ENCODE measurements at regions not wholly inside any gene's neighbourhood (a gene's known extent, or its start where the extent isn't known, plus 50 kb on each side); places are given as distances from the start of the nearest gene placed in this dataset.

- Histone ChIP-seq H3K4ac (ENCODE audit: low read length) (no peak overlapping the region), H3K27me3 (ENCODE audit: control insufficient read depth in 3 of 3, insufficient read depth in 3 of 3, low read depth in 1 of 3, low read length in 3 of 3) (no peaks in the 10 kb centered on the region), H3K9me3 (replicated peaks in 1 of 2; ENCODE audit: control insufficient read depth in 2 of 2, insufficient read depth in 1 of 2, low read depth in 1 of 2, low read length in 2 of 2) (no peaks in the 10 kb centered on the region), H3K14ac (ENCODE audit: low read length) (no peak overlapping the region), H3K4me2 (ENCODE audit: insufficient read depth, low read length, poor library complexity, severe bottlenecking) (no peak overlapping the region), H2BK15ac (ENCODE audit: low read length) (no peak overlapping the region), H2BK5ac (ENCODE audit: low read length) (no peak overlapping the region), H2BK120ac (ENCODE audit: low read depth, low read length) (no peak overlapping the region), H4K8ac (ENCODE audit: low read depth, low read length) (no peak overlapping the region), H3K4me1 (ENCODE audit: control insufficient read depth in 2 of 2, insufficient read depth in 1 of 2, low read depth in 1 of 2, low read length in 2 of 2) (no peaks in the 10 kb centered on the region), H2AK5ac (ENCODE audit: low read depth, low read length) (no peak overlapping the region), H2AFZ (ENCODE audit: low read length) (no peak overlapping the region), H3K79me1 (ENCODE audit: low read depth, low read length) (no peaks in the 10 kb centered on the region), H3K23ac (ENCODE audit: low read depth, low read length, poor library complexity) (no peak overlapping the region), H3K9ac (ENCODE audit: low read depth, low read length, poor library complexity) (no peak overlapping the region), H3K4me3 (ENCODE audit: low read length in 2 of 2) (no peak overlapping the region), H3K18ac (ENCODE audit: low read length) (no peak overlapping the region), H3K36me3 (replicated peaks in 1 of 2; ENCODE audit: control insufficient read depth in 2 of 2, insufficient read depth in 2 of 2, low read length in 2 of 2) (no peaks in the 10 kb centered on the region), H2BK12ac (ENCODE audit: low read length) (no peak overlapping the region), H4K91ac (ENCODE audit: low read depth, low read length, poor library complexity) (no peak overlapping the region), H3K27ac (replicated peaks; ENCODE audit: low read length) (no peak overlapping the region)
- no CpG with 5 or more reads among the region's 1 CpG for WGBS, 2 donors (ENCODE audit: extremely low coverage in 2 of 2, insufficient read length in 2 of 2, insufficient replicate concordance in 1 of 2)
- no peak for DNase-seq (ENCODE audit: low spot score)
These were observed 257.2 kb upstream of the FOXN3 start for GRCh38 chr14:89674240-89674639.

DNA sequence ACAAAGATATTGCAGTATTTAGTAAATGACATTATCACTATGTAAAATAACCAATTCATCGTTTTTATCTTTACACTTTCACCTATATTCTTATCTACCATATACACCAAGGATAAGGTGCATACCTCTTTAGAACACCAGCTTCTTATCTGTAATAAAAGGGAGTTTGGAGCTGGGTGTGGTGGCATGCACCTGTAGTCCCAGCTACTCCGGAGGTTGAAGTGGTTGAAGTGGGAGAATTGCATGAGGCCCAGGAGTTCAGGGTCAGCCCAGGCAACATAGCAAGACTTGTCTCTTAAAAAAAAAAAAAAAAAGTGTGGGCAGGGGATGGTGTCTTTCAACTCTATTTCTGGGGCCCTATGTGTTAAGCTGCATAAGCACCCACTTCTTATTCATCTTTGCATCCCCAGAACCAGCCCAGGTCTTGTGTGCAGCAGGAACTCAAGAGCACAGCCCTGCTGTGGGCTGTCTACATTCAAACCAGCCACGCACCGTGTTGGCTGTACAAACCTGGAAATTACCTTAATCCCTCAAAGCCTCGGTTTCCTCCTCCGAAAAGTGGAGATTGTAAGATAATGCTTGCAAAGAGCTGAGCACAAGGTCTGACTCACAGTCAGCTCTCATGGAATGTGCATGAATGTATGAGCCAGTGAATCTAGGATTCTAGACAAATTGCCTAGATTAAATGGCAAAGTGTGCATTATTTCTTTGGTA, 256.6 kb upstream of the FOXN3 start:
- Histone ChIP-seq H3K4me3 (ENCODE audit: low read length in 2 of 2) (no peak overlapping the region), H2BK15ac (ENCODE audit: low read length) (no peak overlapping the region), H3K14ac (ENCODE audit: low read length) (no peak overlapping the region), H3K4me1 (ENCODE audit: control insufficient read depth in 2 of 2, insufficient read depth in 1 of 2, low read depth in 1 of 2, low read length in 2 of 2) (no peaks in the 10 kb centered on the region), H4K91ac (ENCODE audit: low read depth, low read length, poor library complexity) (no peak overlapping the region), H3K9me3 (replicated peaks in 1 of 2; ENCODE audit: control insufficient read depth in 2 of 2, insufficient read depth in 1 of 2, low read depth in 1 of 2, low read length in 2 of 2) (no peaks in the 10 kb centered on the region), H4K8ac (ENCODE audit: low read depth, low read length) (no peak overlapping the region), H3K9ac (ENCODE audit: low read depth, low read length, poor library complexity) (no peak overlapping the region), H3K27ac (replicated peaks; ENCODE audit: low read length) (no peak overlapping the region), H3K18ac (ENCODE audit: low read length) (no peak overlapping the region), H2BK5ac (ENCODE audit: low read length) (no peak overlapping the region), H2BK12ac (ENCODE audit: low read length) (no peak overlapping the region), H3K36me3 (replicated peaks in 1 of 2; ENCODE audit: control insufficient read depth in 2 of 2, insufficient read depth in 2 of 2, low read length in 2 of 2) (no peaks in the 10 kb centered on the region), H2AK5ac (ENCODE audit: low read depth, low read length) (no peak overlapping the region), H2BK120ac (ENCODE audit: low read depth, low read length) (no peak overlapping the region), H3K4ac (ENCODE audit: low read length) (no peak overlapping the region), H3K79me1 (ENCODE audit: low read depth, low read length) (no peaks in the 10 kb centered on the region), H3K4me2 (ENCODE audit: insufficient read depth, low read length, poor library complexity, severe bottlenecking) (no peak overlapping the region), H2AFZ (ENCODE audit: low read length) (no peak overlapping the region), H3K23ac (ENCODE audit: low read depth, low read length, poor library complexity) (no peak overlapping the region), H3K27me3 (ENCODE audit: control insufficient read depth in 3 of 3, insufficient read depth in 3 of 3, low read depth in 1 of 3, low read length in 3 of 3) (no peaks in the 10 kb centered on the region)
- WGBS, 2 donors (ENCODE audit: extremely low coverage in 2 of 2, insufficient read length in 2 of 2, insufficient replicate concordance in 1 of 2) = 100% methylated on average over 1 of the region's 6 CpGs; no CpG with 5 or more reads in 1 of the 2 donors
- no peak for DNase-seq (ENCODE audit: low spot score)

DNA sequence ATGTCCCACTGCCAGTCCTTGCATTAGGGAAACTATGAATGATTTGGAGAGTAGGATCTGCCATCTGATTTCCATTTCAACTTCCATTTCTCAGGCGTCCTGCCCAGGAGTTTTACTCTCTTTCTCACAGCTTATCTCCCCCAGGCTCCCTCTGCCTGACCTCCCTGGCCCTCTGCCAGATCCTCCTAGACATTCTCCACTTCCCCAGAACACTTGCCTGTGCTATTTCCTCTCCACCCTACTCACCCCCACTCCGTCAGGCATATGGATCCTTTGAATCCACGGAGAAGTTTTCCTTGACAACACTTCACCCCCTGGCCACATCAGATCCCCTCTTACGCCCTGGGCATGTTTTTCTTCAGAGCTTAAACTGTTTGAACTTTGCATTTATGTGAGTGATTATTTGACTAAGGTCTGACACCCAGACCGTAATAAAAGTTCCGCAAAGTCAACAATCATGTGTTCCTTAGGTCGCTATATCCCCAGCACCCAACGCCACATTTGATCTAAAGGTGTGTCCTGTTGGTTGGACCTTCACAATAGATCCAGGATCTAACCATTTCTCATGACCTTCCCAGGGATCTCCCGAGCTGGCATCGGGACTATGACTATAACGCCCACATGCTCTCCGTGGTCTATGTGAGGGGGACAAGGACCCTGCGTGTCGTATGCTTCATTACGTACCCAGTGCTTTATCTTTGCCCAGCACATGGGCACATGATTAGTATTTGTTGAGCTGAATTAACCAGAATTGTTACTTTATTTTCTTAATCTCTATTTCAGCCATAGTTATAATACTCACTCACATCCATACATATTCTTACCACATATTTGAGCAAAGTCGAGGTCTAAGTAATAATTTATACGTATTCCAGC, 255.8 kb upstream of the FOXN3 start:
- no peaks in the 10 kb centered on the region for H3K36me3 ChIP-seq (replicated peaks in 1 of 2; ENCODE audit: control insufficient read depth in 2 of 2, insufficient read depth in 2 of 2, low read length in 2 of 2)
- WGBS, 2 donors (ENCODE audit: extremely low coverage in 2 of 2, insufficient read length in 2 of 2, insufficient replicate concordance in 1 of 2) = no CpG with 5 or more reads among the region's 17 CpGs
- H3K4me2 ChIP-seq (ENCODE audit: insufficient read depth, low read length, poor library complexity, severe bottlenecking) = no peak overlapping the region
- no peak overlapping the region for H4K91ac ChIP-seq (ENCODE audit: low read depth, low read length, poor library complexity)
- H2BK12ac ChIP-seq (ENCODE audit: low read length) = no peak overlapping the region
- no peak overlapping the region for H2BK120ac ChIP-seq (ENCODE audit: low read depth, low read length)
- no peak overlapping the region for H3K4ac ChIP-seq (ENCODE audit: low read length)
- DNase-seq (ENCODE audit: low spot score) = no peak
- no peak overlapping the region for H4K8ac ChIP-seq (ENCODE audit: low read depth, low read length)
- no peak overlapping the region for H3K18ac ChIP-seq (ENCODE audit: low read length)
- no peaks in the 10 kb centered on the region for H3K9me3 ChIP-seq (replicated peaks in 1 of 2; ENCODE audit: control insufficient read depth in 2 of 2, insufficient read depth in 1 of 2, low read depth in 1 of 2, low read length in 2 of 2)
- H2AK5ac ChIP-seq (ENCODE audit: low read depth, low read length) = no peak overlapping the region
- H3K23ac ChIP-seq (ENCODE audit: low read depth, low read length, poor library complexity) = no peak overlapping the region
- no peaks in the 10 kb centered on the region for H3K4me1 ChIP-seq (ENCODE audit: control insufficient read depth in 2 of 2, insufficient read depth in 1 of 2, low read depth in 1 of 2, low read length in 2 of 2)
- no peaks in the 10 kb centered on the region for H3K27me3 ChIP-seq (ENCODE audit: control insufficient read depth in 3 of 3, insufficient read depth in 3 of 3, low read depth in 1 of 3, low read length in 3 of 3)
- no peak overlapping the region for H2AFZ ChIP-seq (ENCODE audit: low read length)
- peaks cover under 1% of the 10 kb centered on the region for H3K79me1 ChIP-seq (ENCODE audit: low read depth, low read length)
- no peak overlapping the region for H3K9ac ChIP-seq (ENCODE audit: low read depth, low read length, poor library complexity)
- no peak overlapping the region for H2BK5ac ChIP-seq (ENCODE audit: low read length)
- H3K14ac ChIP-seq (ENCODE audit: low read length) = no peak overlapping the region
- H3K27ac ChIP-seq (replicated peaks; ENCODE audit: low read length) = no peak overlapping the region
- H2BK15ac ChIP-seq (ENCODE audit: low read length) = no peak overlapping the region
- no peak overlapping the region for H3K4me3 ChIP-seq (ENCODE audit: low read length in 2 of 2)

DNA sequence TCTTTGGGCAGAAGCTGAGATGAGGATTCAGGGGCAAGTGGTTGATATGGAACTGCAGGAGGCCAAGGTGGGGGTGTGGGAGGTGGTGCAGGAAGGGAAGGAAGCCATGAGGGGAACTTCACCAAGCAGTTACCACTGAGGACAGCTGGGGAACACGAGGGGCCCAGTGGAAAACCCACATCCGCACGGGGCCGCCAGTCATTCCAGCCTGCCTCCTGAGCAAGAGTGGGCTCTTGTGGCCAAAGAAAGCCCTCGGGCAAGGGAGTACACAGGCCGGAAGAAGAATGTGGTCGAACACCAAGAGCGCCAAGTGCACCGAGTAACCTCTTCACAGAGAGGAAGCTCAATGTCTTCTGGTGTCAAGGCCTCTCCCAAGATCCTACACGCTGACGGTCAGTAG, 252.2 kb upstream of the FOXN3 start:
- no peak for DNase-seq (ENCODE audit: low spot score)
- Histone ChIP-seq H3K9ac (ENCODE audit: low read depth, low read length, poor library complexity) (peak overlapping the region; percentile 37), H3K4ac (ENCODE audit: low read length) (no peak overlapping the region), H2BK5ac (ENCODE audit: low read length) (no peak overlapping the region), H2BK12ac (ENCODE audit: low read length) (no peak overlapping the region), H4K91ac (ENCODE audit: low read depth, low read length, poor library complexity) (no peak overlapping the region), H3K14ac (ENCODE audit: low read length) (no peak overlapping the region), H3K4me2 (ENCODE audit: insufficient read depth, low read length, poor library complexity, severe bottlenecking) (no peak overlapping the region), H3K27me3 (ENCODE audit: control insufficient read depth in 3 of 3, insufficient read depth in 3 of 3, low read depth in 1 of 3, low read length in 3 of 3) (no peaks in the 10 kb centered on the region), H3K79me1 (ENCODE audit: low read depth, low read length) (peaks cover 1% of the 10 kb centered on the region), H2AK5ac (ENCODE audit: low read depth, low read length) (peak overlapping the region; percentile 13), H3K9me3 (replicated peaks in 1 of 2; ENCODE audit: control insufficient read depth in 2 of 2, insufficient read depth in 1 of 2, low read depth in 1 of 2, low read length in 2 of 2) (no peaks in the 10 kb centered on the region), H3K18ac (ENCODE audit: low read length) (peak overlapping the region; percentile 60), H3K4me1 (ENCODE audit: control insufficient read depth in 2 of 2, insufficient read depth in 1 of 2, low read depth in 1 of 2, low read length in 2 of 2) (no peaks in the 10 kb centered on the region), H2BK15ac (ENCODE audit: low read length) (no peak overlapping the region), H2AFZ (ENCODE audit: low read length) (no peak overlapping the region), H3K27ac (replicated peaks; ENCODE audit: low read length) (no peak overlapping the region), H3K4me3 (ENCODE audit: low read length in 2 of 2) (no peak overlapping the region), H4K8ac (ENCODE audit: low read depth, low read length) (no peak overlapping the region), H2BK120ac (ENCODE audit: low read depth, low read length) (no peak overlapping the region), H3K36me3 (replicated peaks in 1 of 2; ENCODE audit: control insufficient read depth in 2 of 2, insufficient read depth in 2 of 2, low read length in 2 of 2) (no peaks in the 10 kb centered on the region), H3K23ac (ENCODE audit: low read depth, low read length, poor library complexity) (no peak overlapping the region)
- no CpG with 5 or more reads among the region's 11 CpGs for WGBS, 2 donors (ENCODE audit: extremely low coverage in 2 of 2, insufficient read length in 2 of 2, insufficient replicate concordance in 1 of 2)

Data from neuronal stem cell (in vitro differentiated cells).